Astrocyte (in vitro differentiated cells and primary cell): ENCODE measurements at regions not wholly inside any gene's neighbourhood (a gene's known extent, or its start where the extent isn't known, plus 50 kb on each side); places are given as distances from the start of the nearest gene placed in this dataset.
A peak's percentile ranks its signal among the peaks of the same experiment; 100 is the strongest.

Experiments used
- DNase-seq: peaks from one replicate; pipeline ENCODE4 v3.0.0-alpha.2; 2010; ENCODE audit warnings: low read depth
- FAIRE-seq: peaks from 2 replicates; lab custom pipeline; 2011; peaks lifted over from hg19 to GRCh38; lab: Jason Lieb, UNC
- H2AFZ ChIP-seq: 2 replicates; pipeline ENCODE4 v1.6.0; 2012; ENCODE audit warnings: low read depth, low read length, inconsistent platforms
- H3K27ac ChIP-seq: 2 replicates; pipeline ENCODE4 v1.5.1; 2011; ENCODE audit warnings: low read depth, low read length, inconsistent platforms
- H3K27me3 ChIP-seq: 2 replicates; pipeline ENCODE4 v1.6.0; 2011; ENCODE audit warnings: low read length, inconsistent platforms; ENCODE audit not compliant: insufficient read depth
- H3K36me3 ChIP-seq: 2 replicates; pipeline ENCODE4 v1.5.1; 2011; ENCODE audit warnings: low read length, inconsistent platforms; ENCODE audit not compliant: insufficient read depth
- H3K4me1 ChIP-seq: 2 replicates; pipeline ENCODE4 v1.5.1; 2011; ENCODE audit warnings: low read length, inconsistent platforms; ENCODE audit not compliant: insufficient read depth
- H3K4me2 ChIP-seq: 2 replicates; pipeline ENCODE4 v1.6.0; 2012; ENCODE audit warnings: low read length, inconsistent platforms
- H3K4me3 ChIP-seq: 2 replicates; pipeline ENCODE4 v1.5.1; 2011; ENCODE audit warnings: low read depth, mild to moderate bottlenecking, low read length, inconsistent platforms; ENCODE audit not compliant: insufficient read depth
- H3K79me2 ChIP-seq: 2 replicates; pipeline ENCODE4 v1.6.0; 2012; ENCODE audit warnings: mild to moderate bottlenecking, low read length, inconsistent platforms; ENCODE audit not compliant: insufficient read depth
- H3K9ac ChIP-seq: 2 replicates; pipeline ENCODE4 v1.6.0; 2012; ENCODE audit warnings: mild to moderate bottlenecking, low read length, inconsistent platforms
- H3K9me3 ChIP-seq: 2 replicates; pipeline ENCODE4 v1.5.1; 2012; ENCODE audit warnings: low read depth, mild to moderate bottlenecking, low read length, inconsistent platforms; ENCODE audit not compliant: insufficient read depth
- H4K20me1 ChIP-seq: 2 replicates; pipeline ENCODE4 v1.6.0; 2012; ENCODE audit warnings: low read length, inconsistent platforms; ENCODE audit not compliant: insufficient read depth
- H3K27ac Mint-ChIP-seq: one replicate; pipeline ENCODE4 v1.8.0; 2021; ENCODE audit warnings: mild to moderate bottlenecking, mixed read lengths; ENCODE audit not compliant: unreplicated experiment
- H3K27me3 Mint-ChIP-seq: one replicate; pipeline ENCODE4 v1.8.0; 2021; ENCODE audit warnings: low read depth, mixed read lengths; ENCODE audit not compliant: unreplicated experiment
- H3K36me3 Mint-ChIP-seq: one replicate; pipeline ENCODE4 v1.8.0; 2021; ENCODE audit warnings: low read depth, mixed read lengths; ENCODE audit not compliant: unreplicated experiment
- H3K4me1 Mint-ChIP-seq: one replicate; pipeline ENCODE4 v1.8.0; 2021; ENCODE audit warnings: low read depth, mixed read lengths; ENCODE audit not compliant: unreplicated experiment
- H3K4me3 Mint-ChIP-seq: one replicate; pipeline ENCODE4 v1.8.0; 2021; ENCODE audit warnings: mild to moderate bottlenecking, moderate library complexity, mixed read lengths; ENCODE audit not compliant: unreplicated experiment
- H3K9me3 Mint-ChIP-seq: one replicate; pipeline ENCODE4 v1.8.0; 2021; ENCODE audit warnings: mild to moderate bottlenecking, mixed read lengths; ENCODE audit not compliant: unreplicated experiment
- CTCF ChIP-seq: IDR thresholded peaks from 2 replicates; pipeline ENCODE4 v1.5.1; 2011; ENCODE audit warnings: low read depth, mild to moderate bottlenecking, inconsistent platforms, low read length, moderate library complexity; ENCODE audit not compliant: insufficient read depth
- EZH2 ChIP-seq: IDR thresholded peaks from 2 replicates; pipeline ENCODE4 v1.6.1; 2012; ENCODE audit warnings: mild to moderate bottlenecking, low read length, inconsistent platforms; ENCODE audit not compliant: insufficient read depth

- Histone ChIP-seq H3K36me3 (no peaks in the 10 kb centered on the region), H3K4me1 (no peaks in the 10 kb centered on the region), H4K20me1 (no peaks in the 10 kb centered on the region), H3K9me3 (no peaks in the 10 kb centered on the region), H3K9ac (no peak overlapping the region), H2AFZ (no peak overlapping the region), H3K27me3 (no peaks in the 10 kb centered on the region), H3K4me3 (no peak overlapping the region), H3K27ac (no peak overlapping the region), H3K79me2 (no peaks in the 10 kb centered on the region), H3K4me2 (no peak overlapping the region)
- Mint-ChIP-seq H3K4me3 (no peak overlapping the region), H3K36me3 (no peaks in the 10 kb centered on the region), H3K4me1 (no peaks in the 10 kb centered on the region), H3K9me3 (no peaks in the 10 kb centered on the region), H3K27me3 (no peaks in the 10 kb centered on the region), H3K27ac (no peak overlapping the region)
- DNase-seq, result peak; percentile 20
- FAIRE-seq, result no peak
- TF ChIP-seq EZH2, result no peak
- no peak for TF ChIP-seq CTCF
Measured at GRCh38 chr20:7459083-7459482, 481.2 kb downstream of the HAO1 start.

- Mint-ChIP-seq H3K4me1 (no peaks in the 10 kb centered on the region), H3K36me3 (no peaks in the 10 kb centered on the region), H3K27me3 (no peaks in the 10 kb centered on the region), H3K9me3 (no peaks in the 10 kb centered on the region), H3K27ac (no peak overlapping the region), H3K4me3 (no peak overlapping the region)
- Histone ChIP-seq H3K9me3 (no peaks in the 10 kb centered on the region), H3K4me2 (no peak overlapping the region), H3K79me2 (no peaks in the 10 kb centered on the region), H3K4me1 (no peaks in the 10 kb centered on the region), H3K27ac (no peak overlapping the region), H3K9ac (no peak overlapping the region), H3K27me3 (no peaks in the 10 kb centered on the region), H3K36me3 (no peaks in the 10 kb centered on the region), H2AFZ (no peak overlapping the region), H3K4me3 (no peak overlapping the region), H4K20me1 (no peaks in the 10 kb centered on the region)
- TF ChIP-seq EZH2 (no peak), CTCF (no peak)
- DNase-seq (no peak), FAIRE-seq (no peak)
Measured at GRCh38 chr20:7463290-7463689, 477.0 kb downstream of the HAO1 start.

DNA sequence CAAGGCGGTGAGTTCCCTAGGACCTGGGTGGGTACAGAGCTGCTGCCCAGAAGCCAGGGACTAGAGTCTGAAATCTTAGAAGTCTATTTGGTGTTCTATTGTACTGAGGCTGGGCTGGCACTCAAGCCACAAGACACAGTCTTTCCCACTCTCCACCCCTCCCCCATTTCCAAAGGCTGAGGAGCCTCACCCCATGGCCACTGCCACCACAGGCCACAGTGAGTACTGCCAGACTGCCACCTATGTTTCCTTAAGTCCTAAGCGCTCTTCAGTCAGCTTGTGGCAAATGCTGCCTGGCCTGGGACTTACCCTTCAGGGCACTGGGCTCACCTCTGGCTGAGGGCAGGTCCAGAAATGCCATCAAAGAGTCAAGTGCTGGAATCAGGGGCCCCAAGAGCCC lies 469.3 kb downstream of the HAO1 start:
- H3K36me3 Mint-ChIP-seq, result no peaks in the 10 kb centered on the region
- no peak overlapping the region for H3K27ac ChIP-seq
- peaks cover 5% of the 10 kb centered on the region for H3K9me3 ChIP-seq
- no peak overlapping the region for H3K27ac Mint-ChIP-seq
- no peak overlapping the region for H2AFZ ChIP-seq
- no peak overlapping the region for H3K4me3 ChIP-seq
- DNase-seq (no peak), FAIRE-seq (no peak)
- H3K4me3 Mint-ChIP-seq, result no peak overlapping the region
- H3K9ac ChIP-seq, result no peak overlapping the region
- no peaks in the 10 kb centered on the region for H3K4me1 ChIP-seq
- peaks cover 2% of the 10 kb centered on the region for H3K27me3 Mint-ChIP-seq
- H3K27me3 ChIP-seq, result no peaks in the 10 kb centered on the region
- no peaks in the 10 kb centered on the region for H3K36me3 ChIP-seq
- H3K4me2 ChIP-seq, result no peak overlapping the region
- no peaks in the 10 kb centered on the region for H3K79me2 ChIP-seq
- no peaks in the 10 kb centered on the region for H4K20me1 ChIP-seq
- H3K4me1 Mint-ChIP-seq, result no peaks in the 10 kb centered on the region
- no peaks in the 10 kb centered on the region for H3K9me3 Mint-ChIP-seq
- no peak for TF ChIP-seq EZH2
- no peak for TF ChIP-seq CTCF
